Islet of Langerhans (tissue), 1 donor: ENCODE measurements at regions not wholly inside any gene's neighbourhood (a gene's known extent, or its start where the extent isn't known, plus 50 kb on each side); places are given as distances from the start of the nearest gene placed in this dataset.

ENCODE experiments used
- FAIRE-seq: peaks from one replicate; lab custom pipeline; 2011; peaks lifted over from hg19 to GRCh38; lab: Jason Lieb, UNC

- FAIRE-seq = no peak
Observed at GRCh38 chr1:47554082-47554481, 116.2 kb downstream of the FOXD2 start.

GRCh38 chr1:47554901-47555300, 117.1 kb downstream of the FOXD2 start:
- FAIRE-seq = no peak

GRCh38 chr1:47555306-47555705, 117.5 kb downstream of the FOXD2 start:
- FAIRE-seq = no peak

GRCh38 chr1:47555841-47556560, 118.2 kb downstream of the FOXD2 start:
- FAIRE-seq = no peak

- FAIRE-seq = no peak
Observed at GRCh38 chr1:47557066-47557465, 119.2 kb downstream of the FOXD2 start.

- peak; percentile 96 for FAIRE-seq
Observed at GRCh38 chr1:47558601-47559593, 121.1 kb downstream of the FOXD2 start.

GRCh38 chr1:47559944-47560695, 122.3 kb downstream of the FOXD2 start:
- FAIRE-seq = no peak

GRCh38 chr1:47561523-47562007, 123.7 kb downstream of the FOXD2 start:
- FAIRE-seq = no peak

GRCh38 chr1:47562147-47562546, 124.3 kb downstream of the FOXD2 start:
- FAIRE-seq = no peak

GRCh38 chr1:47562799-47563198, 125.0 kb downstream of the FOXD2 start:
- no peak for FAIRE-seq

GRCh38 chr1:47563201-47563600, 125.4 kb downstream of the FOXD2 start:
- no peak for FAIRE-seq

GRCh38 chr1:47564570-47564969, 126.7 kb downstream of the FOXD2 start:
- FAIRE-seq = no peak

GRCh38 chr1:47565092-47565491, 127.2 kb downstream of the FOXD2 start:
- no peak for FAIRE-seq

- FAIRE-seq = no peak
Observed at GRCh38 chr1:47565676-47566075, 127.8 kb downstream of the FOXD2 start.

GRCh38 chr1:47568763-47569162, 130.9 kb downstream of the FOXD2 start:
- no peak for FAIRE-seq

- FAIRE-seq = no peak
Observed at GRCh38 chr1:47569261-47569660, 131.4 kb downstream of the FOXD2 start.

GRCh38 chr1:47569681-47570470, 132.0 kb downstream of the FOXD2 start:
- FAIRE-seq = no peak

- no peak for FAIRE-seq
Observed at GRCh38 chr1:47571161-47571560, 133.3 kb downstream of the FOXD2 start.

- no peak for FAIRE-seq
Observed at GRCh38 chr1:47571952-47572351, 134.1 kb downstream of the FOXD2 start.

GRCh38 chr1:47572731-47573430, 135.0 kb downstream of the FOXD2 start:
- FAIRE-seq = no peak
